Mammary epithelial cell (primary cell): ENCODE measurements at regions not wholly inside any gene's neighbourhood (a gene's known extent, or its start where the extent isn't known, plus 50 kb on each side); places are given as distances from the start of the nearest gene placed in this dataset.
"Not testable (repeated sequence)": the region's sequence is repeated elsewhere in the genome, so short reads cannot be mapped to it uniquely, and the experiment has no call there.

ENCODE experiments used
- EZH2 ChIP-seq: IDR thresholded peaks from 2 replicates; pipeline ENCODE4 v1.6.1; 2012; ENCODE audit warnings: low read length, inconsistent platforms, borderline replicate concordance
- TF ChIP-seq, protein P1 (sequence below), 2 donors: IDR thresholded peaks in 1 of 2; conservative IDR thresholded peaks in 1 of 2; 2 replicates each; pipeline ENCODE4 v1.5.1; 2011 to 2012; ENCODE audit warnings: inconsistent platforms in 2 of 2, low read length in 2 of 2, mild to moderate bottlenecking in 2 of 2, control low read depth in 1 of 2, low read depth in 1 of 2; ENCODE audit not compliant: insufficient read depth in 1 of 2; ENCODE audit errors: extremely low read depth in 1 of 2

DNA sequence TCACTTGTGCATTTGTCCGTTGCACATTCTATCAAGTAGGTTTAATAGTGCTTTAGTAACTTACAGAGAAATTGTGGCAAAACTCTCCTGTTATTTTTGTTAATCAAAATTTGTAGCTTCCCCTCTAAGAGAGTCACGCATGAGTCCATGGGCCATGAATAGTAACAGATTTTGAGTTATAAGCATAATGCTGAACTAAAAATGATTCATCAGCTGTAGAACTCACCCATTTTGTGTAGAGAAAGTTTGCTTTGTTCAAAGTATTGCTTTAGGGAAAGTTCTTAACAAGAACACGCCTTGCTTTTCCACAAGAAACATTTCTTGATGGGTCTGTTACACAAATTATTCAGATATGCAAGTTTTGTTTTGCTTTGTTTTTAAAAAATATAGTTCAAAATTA, 1300.9 kb downstream of the CDH12 start:
- TF ChIP-seq, protein P1, sequence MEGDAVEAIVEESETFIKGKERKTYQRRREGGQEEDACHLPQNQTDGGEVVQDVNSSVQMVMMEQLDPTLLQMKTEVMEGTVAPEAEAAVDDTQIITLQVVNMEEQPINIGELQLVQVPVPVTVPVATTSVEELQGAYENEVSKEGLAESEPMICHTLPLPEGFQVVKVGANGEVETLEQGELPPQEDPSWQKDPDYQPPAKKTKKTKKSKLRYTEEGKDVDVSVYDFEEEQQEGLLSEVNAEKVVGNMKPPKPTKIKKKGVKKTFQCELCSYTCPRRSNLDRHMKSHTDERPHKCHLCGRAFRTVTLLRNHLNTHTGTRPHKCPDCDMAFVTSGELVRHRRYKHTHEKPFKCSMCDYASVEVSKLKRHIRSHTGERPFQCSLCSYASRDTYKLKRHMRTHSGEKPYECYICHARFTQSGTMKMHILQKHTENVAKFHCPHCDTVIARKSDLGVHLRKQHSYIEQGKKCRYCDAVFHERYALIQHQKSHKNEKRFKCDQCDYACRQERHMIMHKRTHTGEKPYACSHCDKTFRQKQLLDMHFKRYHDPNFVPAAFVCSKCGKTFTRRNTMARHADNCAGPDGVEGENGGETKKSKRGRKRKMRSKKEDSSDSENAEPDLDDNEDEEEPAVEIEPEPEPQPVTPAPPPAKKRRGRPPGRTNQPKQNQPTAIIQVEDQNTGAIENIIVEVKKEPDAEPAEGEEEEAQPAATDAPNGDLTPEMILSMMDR (conservative IDR thresholded peaks at IDR 0.05 in 1 of 2, IDR thresholded peaks at IDR 0.05 in 1 of 2; ENCODE audit: extremely low read depth in 1 of 2, insufficient read depth in 1 of 2, low read depth in 1 of 2, low read length in 2 of 2), result not testable (repeated sequence)
- not testable (repeated sequence) for TF ChIP-seq EZH2
